Smooth muscle cell (in vitro differentiated cells): ENCODE measurements at regions not wholly inside any gene's neighbourhood (a gene's known extent, or its start where the extent isn't known, plus 50 kb on each side); places are given as distances from the start of the nearest gene placed in this dataset.

ENCODE experiments used
- DNase-seq: peaks from one replicate; lab custom pipeline; 2025; ENCODE audit not compliant: unreplicated experiment; lab: John Stamatoyannopoulos, UW
- H2AFZ ChIP-seq: fragments of 200-600 bp; sonication (generic); 2 replicates; pipeline ENCODE4 v1.6.0; 2016; ENCODE audit warnings: antibody characterized with exemption, low read depth, mild to moderate bottlenecking
- H3F3A ChIP-seq: fragments of 200-600 bp; sonication (generic); 2 replicates; pipeline ENCODE4 v1.6.0; 2017; ENCODE audit warnings: antibody characterized with exemption, low read depth
- H3K27ac ChIP-seq: fragments of 200-600 bp; sonication (generic); 2 replicates; pipeline ENCODE4 v1.5.1; 2016; ENCODE audit warnings: low read depth, mild to moderate bottlenecking
- H3K27me3 ChIP-seq: fragments of 200-600 bp; sonication (generic); 2 replicates; pipeline ENCODE4 v1.6.1; 2016; ENCODE audit warnings: low read depth, mild to moderate bottlenecking
- H3K36me3 ChIP-seq: fragments of 200-600 bp; sonication (generic); 2 replicates; pipeline ENCODE4 v1.5.1; 2016; ENCODE audit warnings: low read depth
- H3K4me1 ChIP-seq: fragments of 200-600 bp; sonication (generic); 2 replicates; pipeline ENCODE4 v1.5.1; 2016; ENCODE audit warnings: low read depth
- H3K4me2 ChIP-seq: fragments of 200-600 bp; sonication (generic); 2 replicates; pipeline ENCODE4 v1.6.0; 2016; ENCODE audit warnings: mild to moderate bottlenecking
- H3K4me3 ChIP-seq: fragments of 200-600 bp; sonication (generic); 2 replicates; pipeline ENCODE4 v1.5.1; 2016; ENCODE audit warnings: mild to moderate bottlenecking
- H3K79me2 ChIP-seq: fragments of 200-600 bp; sonication (generic); 2 replicates; pipeline ENCODE4 v1.6.0; 2016; ENCODE audit warnings: low read depth, mild to moderate bottlenecking
- H3K9ac ChIP-seq: fragments of 200-600 bp; sonication (generic); 2 replicates; pipeline ENCODE4 v1.6.0; 2016; ENCODE audit warnings: low read depth
- H3K9me3 ChIP-seq: fragments of 200-600 bp; sonication (generic); replicated peaks from 2 replicates; pipeline ENCODE4 v1.5.1; 2016; ENCODE audit warnings: low read depth
- H4K20me1 ChIP-seq: fragments of 200-600 bp; sonication (generic); 2 replicates; pipeline ENCODE4 v1.6.0; 2016; ENCODE audit warnings: low read depth
- WGBS: methylation state at CpG from one replicate; pipeline ENCODE4 v1.1.7; 2016; ENCODE audit warnings: low lambda C conversion rate; 5-methylcytosine and 5-hydroxymethylcytosine counted together
- TF ChIP-seq, protein P1 (sequence below): fragments of 200-600 bp; sonication (generic); IDR thresholded peaks from 2 replicates; pipeline ENCODE4 v1.5.1; 2017; ENCODE audit warnings: borderline replicate concordance, mild to moderate bottlenecking, antibody characterized with exemption; ENCODE audit not compliant: insufficient read depth, poor library complexity, severe bottlenecking

DNA sequence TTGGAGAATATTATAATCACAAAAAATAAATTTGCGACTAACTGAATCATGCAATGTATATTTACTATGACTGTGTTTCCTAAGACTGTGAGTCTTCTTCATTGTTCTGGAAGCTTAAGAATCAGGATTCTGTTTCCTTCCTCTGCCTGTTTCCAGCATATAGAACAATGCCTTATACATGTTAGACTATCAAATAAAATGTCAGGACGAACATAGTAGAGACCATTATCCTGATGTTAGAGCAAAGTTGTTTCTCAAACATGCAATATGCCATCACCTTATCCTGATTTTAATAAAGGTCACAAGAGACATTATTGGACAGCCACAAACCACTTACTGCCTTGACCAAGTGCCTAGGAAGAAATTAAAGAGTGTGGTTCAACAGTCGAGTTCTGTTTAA is 457.4 kb upstream of the AGTR1 start:
- Histone ChIP-seq H3K27me3 (no peaks in the 10 kb centered on the region), H3K4me2 (no peak overlapping the region), H3K9ac (no peak overlapping the region), H3F3A (no peaks in the 10 kb centered on the region), H3K79me2 (no peaks in the 10 kb centered on the region), H4K20me1 (no peaks in the 10 kb centered on the region), H3K9me3 (no peaks in the 10 kb centered on the region), H3K4me1 (no peaks in the 10 kb centered on the region), H3K4me3 (no peak overlapping the region), H3K27ac (no peak overlapping the region), H3K36me3 (no peaks in the 10 kb centered on the region), H2AFZ (no peak overlapping the region)
- TF ChIP-seq, protein P1, sequence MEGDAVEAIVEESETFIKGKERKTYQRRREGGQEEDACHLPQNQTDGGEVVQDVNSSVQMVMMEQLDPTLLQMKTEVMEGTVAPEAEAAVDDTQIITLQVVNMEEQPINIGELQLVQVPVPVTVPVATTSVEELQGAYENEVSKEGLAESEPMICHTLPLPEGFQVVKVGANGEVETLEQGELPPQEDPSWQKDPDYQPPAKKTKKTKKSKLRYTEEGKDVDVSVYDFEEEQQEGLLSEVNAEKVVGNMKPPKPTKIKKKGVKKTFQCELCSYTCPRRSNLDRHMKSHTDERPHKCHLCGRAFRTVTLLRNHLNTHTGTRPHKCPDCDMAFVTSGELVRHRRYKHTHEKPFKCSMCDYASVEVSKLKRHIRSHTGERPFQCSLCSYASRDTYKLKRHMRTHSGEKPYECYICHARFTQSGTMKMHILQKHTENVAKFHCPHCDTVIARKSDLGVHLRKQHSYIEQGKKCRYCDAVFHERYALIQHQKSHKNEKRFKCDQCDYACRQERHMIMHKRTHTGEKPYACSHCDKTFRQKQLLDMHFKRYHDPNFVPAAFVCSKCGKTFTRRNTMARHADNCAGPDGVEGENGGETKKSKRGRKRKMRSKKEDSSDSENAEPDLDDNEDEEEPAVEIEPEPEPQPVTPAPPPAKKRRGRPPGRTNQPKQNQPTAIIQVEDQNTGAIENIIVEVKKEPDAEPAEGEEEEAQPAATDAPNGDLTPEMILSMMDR: no peak
- DNase-seq: no peak
- 89% methylated on average over 3 of the region's 3 CpGs for WGBS

DNA sequence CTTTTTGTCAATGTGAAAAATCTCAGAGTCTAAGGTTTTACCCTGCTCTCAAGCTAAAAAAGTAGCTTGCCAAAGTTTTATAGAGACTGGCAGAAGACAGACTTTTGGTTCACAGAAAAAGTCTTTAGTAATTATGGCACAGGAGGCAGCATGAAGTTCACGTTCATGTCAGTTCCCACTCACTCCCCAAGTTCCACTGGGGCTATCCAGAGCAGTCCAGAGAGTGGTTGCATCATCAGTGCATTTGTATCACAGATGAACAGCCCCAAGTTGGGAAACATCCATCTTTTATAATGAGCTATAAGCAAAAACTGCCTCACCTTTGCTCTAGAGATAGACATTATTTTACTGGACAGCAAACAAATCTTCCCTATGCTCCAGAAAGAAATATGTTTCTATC is 454.1 kb upstream of the AGTR1 start:
- Histone ChIP-seq H2AFZ (no peak overlapping the region), H3K4me3 (no peak overlapping the region), H3K4me2 (no peak overlapping the region), H3K27me3 (no peaks in the 10 kb centered on the region), H3K9me3 (no peaks in the 10 kb centered on the region), H3K27ac (no peak overlapping the region), H3K79me2 (no peaks in the 10 kb centered on the region), H3F3A (no peaks in the 10 kb centered on the region), H3K36me3 (no peaks in the 10 kb centered on the region), H4K20me1 (no peaks in the 10 kb centered on the region), H3K4me1 (no peaks in the 10 kb centered on the region), H3K9ac (no peak overlapping the region)
- WGBS: 64% methylated on average over 1 of the region's 1 CpG
- no peak for DNase-seq
- TF ChIP-seq, protein P1: no peak

DNA sequence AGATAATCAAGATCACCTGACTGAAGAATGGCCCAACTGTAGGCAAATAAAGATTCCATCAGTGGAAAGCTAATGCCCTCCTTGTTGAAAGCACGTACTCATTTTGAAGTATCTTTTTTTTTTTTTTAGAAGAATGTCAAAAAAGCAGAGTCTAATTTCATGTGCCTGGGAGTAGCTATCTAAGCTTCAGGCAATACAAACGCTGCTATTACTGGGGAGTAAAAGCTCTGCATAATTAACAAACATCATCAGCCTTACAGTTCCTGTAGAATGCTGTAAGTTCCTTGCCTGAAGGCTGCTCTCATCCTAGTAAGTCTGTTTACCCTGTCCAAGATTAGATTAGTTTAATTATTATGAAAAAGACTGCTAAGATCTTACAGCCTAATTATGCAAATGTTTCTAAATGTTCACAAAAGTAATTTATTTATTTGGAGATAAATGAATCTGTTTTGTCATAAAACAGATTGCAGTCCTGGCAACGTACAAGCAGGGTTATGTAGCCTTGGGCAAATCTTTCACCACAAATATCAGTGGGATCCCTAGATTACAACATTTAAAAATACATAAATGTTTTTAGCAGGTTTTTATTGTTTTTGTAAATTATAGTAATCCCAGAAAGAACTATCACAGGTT is 451.3 kb upstream of the AGTR1 start:
- TF ChIP-seq, protein P1: no peak
- H3K36me3 ChIP-seq: no peaks in the 10 kb centered on the region
- no peak overlapping the region for H2AFZ ChIP-seq
- 43% methylated on average over 3 of the region's 3 CpGs for WGBS
- no peak overlapping the region for H3K27ac ChIP-seq
- no peaks in the 10 kb centered on the region for H3F3A ChIP-seq
- no peak overlapping the region for H3K4me3 ChIP-seq
- no peaks in the 10 kb centered on the region for H3K4me1 ChIP-seq
- no peaks in the 10 kb centered on the region for H3K9me3 ChIP-seq
- H3K9ac ChIP-seq: no peak overlapping the region
- no peak for DNase-seq
- H3K79me2 ChIP-seq: no peaks in the 10 kb centered on the region
- H4K20me1 ChIP-seq: no peaks in the 10 kb centered on the region
- no peak overlapping the region for H3K4me2 ChIP-seq
- peaks cover 8% of the 10 kb centered on the region for H3K27me3 ChIP-seq

DNA sequence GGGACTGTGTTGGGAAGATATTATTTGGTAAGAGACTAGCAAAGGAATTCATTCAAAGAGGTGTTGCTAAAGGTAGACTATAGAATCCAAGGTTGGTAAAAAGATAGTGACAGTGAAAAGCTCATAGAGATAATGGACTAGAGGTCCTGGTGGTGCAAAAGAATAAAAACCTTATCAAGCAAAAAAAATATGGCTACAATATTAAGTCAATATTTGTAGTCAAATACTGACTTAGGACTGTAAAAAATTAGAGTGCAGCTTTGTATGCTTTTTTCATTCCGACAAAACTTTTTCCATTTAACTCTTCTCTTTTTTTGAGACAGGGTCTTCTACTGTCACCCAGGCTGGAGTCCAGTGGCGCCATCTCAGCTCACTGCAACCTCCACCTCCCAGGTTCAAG is 444.0 kb upstream of the AGTR1 start:
- no peak overlapping the region for H3K4me2 ChIP-seq
- no peak for DNase-seq
- TF ChIP-seq, protein P1: no peak
- no peak overlapping the region for H3K4me3 ChIP-seq
- peaks cover 8% of the 10 kb centered on the region for H3K27me3 ChIP-seq
- H3K27ac ChIP-seq: no peak overlapping the region
- 93% methylated on average over 2 of the region's 2 CpGs for WGBS
- no peaks in the 10 kb centered on the region for H3K9me3 ChIP-seq
- H3K4me1 ChIP-seq: no peaks in the 10 kb centered on the region
- no peaks in the 10 kb centered on the region for H3F3A ChIP-seq
- H3K79me2 ChIP-seq: no peaks in the 10 kb centered on the region
- H3K36me3 ChIP-seq: no peaks in the 10 kb centered on the region
- no peak overlapping the region for H3K9ac ChIP-seq
- no peak overlapping the region for H2AFZ ChIP-seq
- H4K20me1 ChIP-seq: no peaks in the 10 kb centered on the region
